ENCODE measurements at regions not wholly inside any gene's neighbourhood (a gene's known extent, or its start where the extent isn't known, plus 50 kb on each side); places are given as distances from the start of the nearest gene placed in this dataset.

- TF ChIP-seq ZBTB7A (IDR thresholded peaks at IDR 0.05; ENCODE audit: low read depth) (no peak), REST (IDR thresholded peaks at IDR 0.05; ENCODE audit: low read depth) (no peak), CEBPB (IDR thresholded peaks at IDR 0.05) (no peak), YY1 (IDR thresholded peaks at IDR 0.05; ENCODE audit: low read depth) (no peak)
Measured at GRCh38 chr16:77603656-77604055, 118.7 kb upstream of the NUDT7 start.

All from Ishikawa (cell line).